ENCODE measurements at regions not wholly inside any gene's neighbourhood (a gene's known extent, or its start where the extent isn't known, plus 50 kb on each side); places are given as distances from the start of the nearest gene placed in this dataset.
"Not testable (repeated sequence)": the region's sequence is repeated elsewhere in the genome, so short reads cannot be mapped to it uniquely, and the experiment has no call there.

- no peak for DNase-seq (ENCODE audit: low spot score in 2 of 2)
- H3K36me3 Mint-ChIP-seq: no peaks in the 10 kb centered on the region
- peaks cover 0 to 5% of the 10 kb centered on the region in 2 donors for H3K9me3 Mint-ChIP-seq
- ATAC-seq: no peak
- no peak overlapping the region for H3K27ac Mint-ChIP-seq
These were observed 176.4 kb upstream of the SMIM30 start for GRCh38 chr7:113294750-113295149.

GRCh38 chr7:113292105-113292504 lies 173.8 kb upstream of the SMIM30 start:
- DNase-seq (ENCODE audit: low spot score in 2 of 2) (no peak), ATAC-seq (no peak)
- Mint-ChIP-seq H3K36me3 (no peaks in the 10 kb centered on the region), H3K27ac (no peak overlapping the region), H3K9me3 (peaks cover 0 to 5% of the 10 kb centered on the region in 2 donors)

DNA sequence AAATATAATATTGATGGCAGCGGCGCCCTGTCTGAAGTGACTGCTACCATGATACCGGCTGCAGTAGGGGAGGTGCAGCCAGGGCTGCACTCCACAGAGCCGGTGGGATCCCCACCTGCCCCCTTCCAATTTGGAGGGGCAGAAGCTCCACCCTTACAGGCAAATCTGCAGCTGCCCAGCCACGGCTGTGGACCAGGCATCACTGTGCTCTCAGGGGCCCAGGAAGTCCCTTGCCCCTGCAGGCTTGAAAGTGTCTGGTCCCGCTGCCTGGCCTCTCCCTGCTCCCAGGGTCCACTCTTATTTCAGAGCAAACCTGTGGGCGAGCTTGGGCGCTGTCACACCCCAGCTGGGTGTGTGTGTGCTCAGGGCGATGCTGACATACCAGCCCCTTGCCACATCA lies 172.7 kb upstream of the SMIM30 start:
- H3K36me3 Mint-ChIP-seq: no peaks in the 10 kb centered on the region
- H3K9me3 Mint-ChIP-seq: peaks cover 0 to 8% of the 10 kb centered on the region in 2 donors
- no peak overlapping the region for H3K27ac Mint-ChIP-seq
- DNase-seq (ENCODE audit: low spot score in 2 of 2) (no peak), ATAC-seq (no peak)

GRCh38 chr7:113289140-113289740 lies 170.9 kb upstream of the SMIM30 start:
- peak in 1 of 2 donors; percentile 69 for ATAC-seq
- Mint-ChIP-seq H3K36me3 (no peaks in the 10 kb centered on the region), H3K9me3 (peaks cover 0 to 3% of the 10 kb centered on the region in 2 donors), H3K27ac (no peak overlapping the region)
- no peak for DNase-seq (ENCODE audit: low spot score in 2 of 2)

GRCh38 chr7:113285411-113285810 lies 167.1 kb upstream of the SMIM30 start:
- no peak for ATAC-seq
- H3K9me3 Mint-ChIP-seq: peaks cover 3 to 5% of the 10 kb centered on the region in 2 donors
- no peak overlapping the region for H3K27ac Mint-ChIP-seq

DNA sequence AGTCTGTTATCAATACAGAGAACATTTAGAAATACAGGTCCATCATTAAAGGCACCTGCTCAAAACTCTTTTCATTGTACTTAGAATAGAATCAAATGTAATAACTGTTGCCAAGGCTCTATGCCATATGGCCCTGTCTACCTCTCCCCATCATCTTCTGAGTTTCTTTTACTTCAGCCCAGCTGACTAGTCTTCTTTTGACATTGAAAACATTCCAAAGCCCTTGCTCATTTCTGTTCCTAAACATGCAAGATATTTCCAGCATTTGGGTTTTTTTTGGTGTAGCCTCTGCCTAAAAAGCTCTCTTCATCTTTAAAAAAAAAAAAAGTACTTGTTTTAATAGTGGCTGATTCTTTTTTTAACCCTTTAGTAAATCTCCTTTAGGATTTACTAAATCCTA lies 165.5 kb upstream of the SMIM30 start:
- ATAC-seq (no peak), DNase-seq (ENCODE audit: low spot score in 2 of 2) (no peak)
- H3K9me3 Mint-ChIP-seq: peaks cover 3 to 5% of the 10 kb centered on the region in 2 donors
- no peak overlapping the region for H3K27ac Mint-ChIP-seq
- H3K36me3 Mint-ChIP-seq: no peaks in the 10 kb centered on the region

More at GRCh38 chr7:113285411-113285810, 167.1 kb upstream of the SMIM30 start:
- no peaks in the 10 kb centered on the region for H3K36me3 Mint-ChIP-seq
- DNase-seq (ENCODE audit: low spot score in 2 of 2): no peak

- peaks cover 3 to 5% of the 10 kb centered on the region in 2 donors for H3K9me3 Mint-ChIP-seq
These were observed 164.5 kb upstream of the SMIM30 start for GRCh38 chr7:113282875-113283274.

DNA sequence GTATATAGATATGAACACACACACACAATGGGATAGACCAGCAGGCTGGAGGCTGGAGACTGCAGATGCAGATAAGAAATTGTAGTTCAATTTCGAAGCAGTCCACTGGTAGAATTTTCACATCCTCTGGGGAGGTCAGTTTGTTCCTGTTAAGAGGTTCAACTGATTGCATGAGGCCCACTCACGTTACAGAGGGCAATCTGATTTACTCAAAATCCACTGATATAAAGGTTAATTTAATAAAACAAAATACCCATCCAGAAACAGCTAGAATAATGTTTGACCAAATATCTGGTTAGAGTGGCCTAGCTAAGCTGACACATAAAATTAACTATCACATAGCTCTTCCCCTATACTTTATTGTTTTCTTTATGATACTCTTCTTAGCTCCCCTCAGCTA lies 162.9 kb upstream of the SMIM30 start:
- no peak for ATAC-seq
- H3K9me3 Mint-ChIP-seq: peaks cover 0 to 5% of the 10 kb centered on the region in 2 donors

More at GRCh38 chr7:113282875-113283274, 164.5 kb upstream of the SMIM30 start:
- ATAC-seq (peak in 1 of 2 donors; percentile 98), DNase-seq (ENCODE audit: low spot score in 2 of 2) (no peak)
- H3K36me3 Mint-ChIP-seq: no peaks in the 10 kb centered on the region
- no peak overlapping the region for H3K27ac Mint-ChIP-seq

GRCh38 chr7:113279256-113279655 lies 160.9 kb upstream of the SMIM30 start:
- Mint-ChIP-seq H3K36me3 (no peaks in the 10 kb centered on the region), H3K9me3 (peaks cover 5% of the 10 kb centered on the region in 2 donors), H3K27ac (no peak overlapping the region)
- DNase-seq (ENCODE audit: low spot score in 2 of 2) (no peak), ATAC-seq (no peak)

More for the DNA sequence above, 162.9 kb upstream of the SMIM30 start:
- H3K36me3 Mint-ChIP-seq: no peaks in the 10 kb centered on the region
- DNase-seq (ENCODE audit: low spot score in 2 of 2): no peak
- no peak overlapping the region for H3K27ac Mint-ChIP-seq

DNA sequence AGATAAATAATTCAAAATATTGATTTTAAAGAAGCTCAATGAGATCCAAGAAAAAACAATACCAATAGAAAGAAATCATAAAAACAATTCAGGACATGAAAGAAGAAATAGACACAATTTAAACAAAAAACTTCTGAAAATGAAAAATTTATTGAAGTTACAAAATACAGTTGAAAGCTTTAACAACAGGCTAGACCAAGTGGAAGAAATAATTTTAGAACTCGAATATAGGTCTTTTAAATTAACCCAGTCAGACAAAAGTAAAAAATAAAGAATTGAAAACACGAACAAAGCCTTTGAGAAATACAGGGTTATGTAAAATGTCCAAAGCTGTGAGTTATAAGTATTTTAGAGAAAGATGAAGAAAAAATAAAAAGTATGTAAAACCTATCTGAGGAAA lies 152.4 kb upstream of the SMIM30 start:
- ATAC-seq: no peak
- H3K27ac Mint-ChIP-seq: no peak overlapping the region

DNA sequence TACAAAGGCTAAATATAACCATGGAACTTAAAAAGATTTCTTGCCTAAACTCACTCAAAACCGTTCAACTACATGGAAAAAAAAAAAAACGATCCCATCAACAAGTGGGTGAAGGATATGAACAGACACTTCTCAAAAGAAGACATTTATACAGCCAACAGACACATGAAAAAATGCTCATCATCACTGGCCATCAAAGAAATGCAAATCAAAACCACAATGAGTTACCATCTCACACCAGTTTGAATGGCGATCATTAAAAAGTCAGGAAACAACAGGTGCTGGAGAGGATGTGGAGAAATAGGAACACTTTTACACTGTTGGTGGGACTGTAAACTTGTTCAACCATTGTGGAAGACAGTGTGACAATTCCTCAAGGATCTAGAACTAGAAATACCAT lies 151.2 kb upstream of the SMIM30 start:
- not testable (repeated sequence) for ATAC-seq; DNase-seq (ENCODE audit: low spot score in 2 of 2); H3K27ac Mint-ChIP-seq; H3K36me3 Mint-ChIP-seq
- peaks cover 32 to 39% of the 10 kb centered on the region in 2 donors for H3K9me3 Mint-ChIP-seq

More for the DNA sequence above, 152.4 kb upstream of the SMIM30 start:
- peaks cover 0 to 6% of the 10 kb centered on the region in 2 donors for H3K36me3 Mint-ChIP-seq
- no peak for DNase-seq (ENCODE audit: low spot score in 2 of 2)
- H3K9me3 Mint-ChIP-seq: peaks cover 32 to 43% of the 10 kb centered on the region in 2 donors

DNA sequence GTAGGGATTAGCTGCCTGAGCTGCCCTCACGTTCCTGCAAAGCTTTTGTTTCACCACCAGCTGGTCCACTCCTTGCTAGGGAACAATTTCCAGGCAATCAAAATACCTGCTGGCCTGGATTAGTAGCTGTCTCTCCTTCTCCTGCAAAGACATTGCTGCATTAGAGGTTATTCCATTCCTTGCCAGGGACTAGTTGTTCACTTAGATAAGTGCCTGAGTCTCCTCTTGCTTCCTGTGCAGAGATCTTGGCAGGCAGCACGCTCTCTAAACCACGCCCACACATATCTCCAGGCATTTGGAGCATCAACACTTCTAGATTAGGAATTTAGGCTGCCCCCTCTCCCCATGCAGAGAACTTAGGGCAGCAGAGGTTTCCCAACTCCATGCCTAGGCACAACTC lies 150.4 kb upstream of the SMIM30 start:
- ATAC-seq: no peak
- H3K36me3 Mint-ChIP-seq: peaks cover 0 to 6% of the 10 kb centered on the region in 2 donors
- DNase-seq (ENCODE audit: low spot score in 2 of 2): no peak
- H3K9me3 Mint-ChIP-seq: peaks cover 31 to 35% of the 10 kb centered on the region in 2 donors
- H3K27ac Mint-ChIP-seq: no peak overlapping the region

DNA sequence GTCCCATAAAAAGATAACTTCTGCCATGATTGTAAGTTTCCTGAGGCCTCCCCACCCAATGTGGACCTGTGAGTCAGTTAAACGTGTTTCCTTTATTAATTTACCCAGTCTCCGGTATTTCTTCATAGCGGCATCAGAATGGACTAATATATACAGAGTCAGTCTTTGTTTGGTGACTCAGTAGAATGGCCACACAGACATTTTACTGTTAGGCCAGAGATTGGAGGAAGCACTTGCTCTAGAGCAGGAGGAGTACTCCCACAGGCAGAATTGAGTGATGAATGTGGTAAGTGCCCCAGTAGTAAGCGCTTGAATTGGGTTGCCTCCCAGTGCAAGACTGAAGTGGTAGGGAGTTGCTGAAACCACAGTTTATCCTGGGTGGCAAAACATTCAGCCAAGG lies 149.5 kb upstream of the SMIM30 start:
- DNase-seq (ENCODE audit: low spot score in 2 of 2) (no peak), ATAC-seq (no peak)
- H3K9me3 Mint-ChIP-seq: peaks cover 28 to 31% of the 10 kb centered on the region in 2 donors
- peaks cover 0 to 6% of the 10 kb centered on the region in 2 donors for H3K36me3 Mint-ChIP-seq
- no peak overlapping the region for H3K27ac Mint-ChIP-seq

DNA sequence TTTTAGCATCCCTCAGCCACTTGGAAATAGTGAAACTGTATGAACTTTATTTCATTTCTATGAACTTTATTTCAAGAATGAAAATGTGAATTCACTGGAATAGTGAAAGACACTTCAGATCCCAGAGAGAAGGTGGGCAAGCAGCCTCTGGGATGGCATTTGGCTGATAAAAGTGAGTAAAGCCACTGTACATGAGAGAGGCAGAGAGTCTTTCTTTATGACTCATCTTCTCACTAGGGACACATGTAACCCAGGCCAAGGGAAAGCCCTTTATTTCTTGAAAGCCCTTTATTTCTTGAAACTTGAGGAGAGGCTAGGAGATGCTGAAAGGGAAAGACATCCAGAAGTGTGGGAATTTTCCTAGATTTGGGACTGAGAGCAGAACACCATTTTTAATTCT lies 148.9 kb upstream of the SMIM30 start:
- Mint-ChIP-seq H3K9me3 (peaks cover 28 to 29% of the 10 kb centered on the region in 2 donors), H3K27ac (no peak overlapping the region), H3K36me3 (peaks cover 0 to 6% of the 10 kb centered on the region in 2 donors)
- DNase-seq (ENCODE audit: low spot score in 2 of 2) (no peak), ATAC-seq (no peak)

- Mint-ChIP-seq H3K9me3 (peaks cover 4 to 9% of the 10 kb centered on the region in 2 donors), H3K36me3 (peaks cover 0 to 2% of the 10 kb centered on the region in 2 donors), H3K27ac (no peak overlapping the region)
- DNase-seq (ENCODE audit: low spot score in 2 of 2) (no peak), ATAC-seq (no peak)
These were observed 145.4 kb upstream of the SMIM30 start for GRCh38 chr7:113263749-113264148.

GRCh38 chr7:113263215-113263742 lies 144.9 kb upstream of the SMIM30 start:
- H3K27ac Mint-ChIP-seq; ATAC-seq; H3K9me3 Mint-ChIP-seq; H3K36me3 Mint-ChIP-seq; DNase-seq (ENCODE audit: low spot score in 2 of 2): not testable (repeated sequence)

- H3K36me3 Mint-ChIP-seq: no peaks in the 10 kb centered on the region
- H3K27ac Mint-ChIP-seq: no peak overlapping the region
- ATAC-seq (no peak), DNase-seq (ENCODE audit: low spot score in 2 of 2) (no peak)
- peaks cover 4 to 8% of the 10 kb centered on the region in 2 donors for H3K9me3 Mint-ChIP-seq
These were observed 138.7 kb upstream of the SMIM30 start for GRCh38 chr7:113256883-113257531.
